H7 (cell line): ENCODE measurements at regions not wholly inside any gene's neighbourhood (a gene's known extent, or its start where the extent isn't known, plus 50 kb on each side); places are given as distances from the start of the nearest gene placed in this dataset.

Source experiments
- DNase-seq: peaks from one replicate; pipeline ENCODE4 v3.0.0; 2012
- H3K27me3 ChIP-seq: 2 replicates; pipeline ENCODE4 v1.6.0; 2011; ENCODE audit warnings: mild to moderate bottlenecking, low read length; ENCODE audit not compliant: control insufficient read depth, insufficient read depth
- H3K36me3 ChIP-seq: replicated peaks from 2 replicates; pipeline ENCODE4 v1.5.1; 2011; ENCODE audit warnings: low read length; ENCODE audit not compliant: control insufficient read depth, insufficient read depth
- H3K4me3 ChIP-seq: 2 replicates; pipeline ENCODE4 v1.5.1; 2011; ENCODE audit warnings: low read depth, mild to moderate bottlenecking, control low read depth, low read length, moderate library complexity; ENCODE audit not compliant: insufficient read depth

- Histone ChIP-seq H3K4me3 (no peak overlapping the region), H3K27me3 (no peaks in the 10 kb centered on the region), H3K36me3 (no peaks in the 10 kb centered on the region)
- no peak for DNase-seq
Observed at GRCh38 chr14:78090864-78091263, 79.3 kb upstream of the NRXN3 start.

- Histone ChIP-seq H3K27me3 (no peaks in the 10 kb centered on the region), H3K36me3 (no peaks in the 10 kb centered on the region), H3K4me3 (no peak overlapping the region)
- DNase-seq = no peak
Observed at GRCh38 chr14:78091361-78091760, 78.8 kb upstream of the NRXN3 start.

GRCh38 chr14:78092040-78092439, 78.1 kb upstream of the NRXN3 start:
- no peaks in the 10 kb centered on the region for H3K36me3 ChIP-seq
- no peaks in the 10 kb centered on the region for H3K27me3 ChIP-seq
- no peak overlapping the region for H3K4me3 ChIP-seq
- DNase-seq = no peak

GRCh38 chr14:78103271-78103670, 66.9 kb upstream of the NRXN3 start:
- DNase-seq = no peak
- H3K36me3 ChIP-seq = no peaks in the 10 kb centered on the region
- no peaks in the 10 kb centered on the region for H3K27me3 ChIP-seq
- H3K4me3 ChIP-seq = no peak overlapping the region

DNA sequence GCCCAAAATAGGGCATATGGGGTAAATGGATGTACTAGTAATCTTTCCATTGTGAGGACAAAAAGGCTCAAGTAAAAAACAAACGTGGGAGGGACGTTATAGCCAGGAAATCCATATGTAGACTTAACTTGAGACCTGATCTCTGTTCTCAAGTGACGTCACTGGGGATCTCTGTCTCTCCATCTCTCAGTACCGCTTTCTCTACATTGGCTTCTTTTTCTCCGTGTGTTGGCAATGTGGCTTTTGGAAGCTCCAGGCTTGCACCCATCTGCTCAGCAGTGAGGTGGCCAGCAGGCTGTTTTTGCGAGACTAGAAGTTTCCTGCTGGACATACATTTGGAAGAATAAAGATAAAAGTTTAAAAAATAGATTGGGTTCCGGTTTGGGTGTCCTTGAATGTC, 66.0 kb upstream of the NRXN3 start:
- H3K4me3 ChIP-seq = no peak overlapping the region
- no peaks in the 10 kb centered on the region for H3K36me3 ChIP-seq
- H3K27me3 ChIP-seq = no peaks in the 10 kb centered on the region
- DNase-seq = no peak

DNA sequence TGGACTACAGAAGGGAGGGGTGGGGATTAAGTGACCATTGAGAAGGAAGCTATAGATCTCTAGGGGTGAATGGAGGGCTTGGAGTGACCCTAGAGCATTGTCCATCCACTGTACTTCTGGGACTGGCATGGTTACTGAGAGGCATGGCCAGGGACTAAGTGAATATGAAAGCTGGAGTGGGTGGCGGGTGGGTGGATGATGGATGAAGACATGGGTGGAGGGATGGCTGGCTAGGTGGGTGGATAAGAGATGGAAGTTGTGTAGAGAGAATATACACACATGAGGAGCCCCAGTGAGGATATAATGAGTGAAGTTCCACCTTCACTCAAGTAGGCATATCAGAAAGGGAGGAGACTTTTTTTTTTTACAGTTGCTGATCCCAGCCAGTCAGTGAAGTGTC, 65.5 kb upstream of the NRXN3 start:
- Histone ChIP-seq H3K36me3 (no peaks in the 10 kb centered on the region), H3K4me3 (no peak overlapping the region), H3K27me3 (no peaks in the 10 kb centered on the region)
- no peak for DNase-seq

DNA sequence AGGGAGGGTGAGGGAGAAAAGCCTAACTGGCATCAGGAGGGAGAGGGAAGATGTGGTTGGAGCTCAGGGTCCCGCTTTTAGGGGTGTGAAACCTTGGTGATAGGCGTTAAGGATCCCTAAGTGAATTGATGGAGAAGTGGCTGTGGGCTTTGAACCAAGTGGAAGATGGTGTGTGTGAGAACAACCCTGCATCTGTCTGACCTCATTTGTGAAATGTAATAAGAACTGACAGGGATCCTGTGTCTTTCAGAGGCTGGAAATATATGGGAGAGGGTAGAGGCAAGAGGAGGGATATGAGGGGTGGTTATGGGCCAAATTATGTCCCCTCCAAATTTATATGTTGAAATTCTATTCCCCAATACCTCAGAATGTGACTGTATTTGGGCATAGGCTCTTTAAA, 63.8 kb upstream of the NRXN3 start:
- Histone ChIP-seq H3K27me3 (no peaks in the 10 kb centered on the region), H3K4me3 (no peak overlapping the region)
- DNase-seq = no peak

DNA sequence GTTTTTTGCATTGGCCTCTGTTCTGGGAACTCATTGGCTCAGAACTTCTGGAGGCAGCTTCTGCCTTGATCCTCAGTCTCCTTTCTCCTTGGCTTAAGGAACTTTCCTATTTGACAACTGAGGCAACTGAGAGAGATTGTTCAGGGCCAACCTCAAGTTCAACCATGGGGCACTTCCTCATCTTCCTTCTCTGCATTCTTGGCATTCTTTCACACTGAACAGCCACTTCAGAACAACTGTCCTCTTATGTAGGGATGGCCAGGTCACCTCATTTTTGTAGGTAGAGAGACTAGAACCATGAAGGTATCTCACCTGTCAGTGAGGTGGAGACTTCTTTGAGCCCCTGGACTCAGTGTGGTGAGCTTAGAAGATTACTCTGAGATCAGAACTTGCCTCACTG, 63.0 kb upstream of the NRXN3 start:
- Histone ChIP-seq H3K27me3 (no peaks in the 10 kb centered on the region), H3K4me3 (no peak overlapping the region), H3K36me3 (no peaks in the 10 kb centered on the region)
- no peak for DNase-seq

More for the DNA sequence above, 63.8 kb upstream of the NRXN3 start:
- no peaks in the 10 kb centered on the region for H3K36me3 ChIP-seq

DNA sequence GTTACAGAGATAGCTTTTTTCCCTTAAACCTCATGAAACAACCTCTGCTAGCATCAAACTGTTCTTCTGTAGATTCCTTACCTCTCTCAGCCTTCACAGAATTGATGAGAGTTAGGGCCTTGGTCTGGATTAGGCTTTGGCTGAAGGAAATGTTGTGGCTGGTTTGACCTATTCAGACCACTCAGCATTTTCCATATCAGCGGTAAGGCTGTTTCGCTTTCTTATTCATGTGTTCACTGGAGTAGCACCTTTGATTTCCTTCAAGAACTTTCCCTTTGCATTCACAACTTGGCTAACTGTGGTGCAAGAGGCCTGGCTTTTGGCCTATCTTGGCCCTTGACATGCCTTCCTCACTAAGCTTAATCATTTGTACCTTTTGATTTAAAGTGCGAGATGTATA, 50.7 kb upstream of the NRXN3 start:
- DNase-seq = no peak
- no peaks in the 10 kb centered on the region for H3K36me3 ChIP-seq
- no peaks in the 10 kb centered on the region for H3K27me3 ChIP-seq
- H3K4me3 ChIP-seq = no peak overlapping the region
